MM.1S (cell line): ENCODE measurements at regions not wholly inside any gene's neighbourhood (a gene's known extent, or its start where the extent isn't known, plus 50 kb on each side); places are given as distances from the start of the nearest gene placed in this dataset.

Experiments used
- EZH2 ChIP-seq: fragments of 300-600 bp; sonication (generic); optimal IDR thresholded peaks from 2 replicates; pipeline ENCODE3; 2017; ENCODE audit warnings: low read depth, mild to moderate bottlenecking, antibody characterized with exemption, low read length, mixed read lengths
- EZH2phosphoT487 ChIP-seq: fragments of 300-600 bp; sonication (generic); IDR thresholded peaks from 2 replicates; pipeline ENCODE4 v1.6.1; 2018; ENCODE audit warnings: antibody characterized with exemption, low read length
- TF ChIP-seq, protein P1 (sequence below): fragments of 300-600 bp; sonication (generic); IDR thresholded peaks from 2 replicates; pipeline ENCODE4 v1.5.1; 2016; ENCODE audit warnings: antibody characterized with exemption, low read length, mixed read lengths

DNA sequence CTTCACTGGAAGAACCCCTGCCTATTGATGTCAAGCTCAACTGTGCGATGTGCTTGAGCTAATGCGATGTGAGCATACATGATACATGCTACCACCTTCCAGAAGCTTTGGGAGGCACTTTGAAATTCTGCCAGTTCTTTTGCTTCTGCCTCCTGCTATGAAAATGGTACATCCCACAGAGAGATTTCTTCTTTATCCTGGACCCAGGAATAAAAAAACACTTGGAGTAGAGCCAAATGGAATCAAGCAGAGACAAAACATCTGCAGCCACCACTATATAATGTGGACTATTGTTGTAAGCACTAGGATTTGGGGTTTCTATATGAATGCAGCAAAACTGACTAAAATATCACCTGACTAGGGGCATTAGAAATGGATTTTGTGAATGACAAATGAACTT lies 119.9 kb upstream of the GAP43 start:
- TF ChIP-seq, protein P1, sequence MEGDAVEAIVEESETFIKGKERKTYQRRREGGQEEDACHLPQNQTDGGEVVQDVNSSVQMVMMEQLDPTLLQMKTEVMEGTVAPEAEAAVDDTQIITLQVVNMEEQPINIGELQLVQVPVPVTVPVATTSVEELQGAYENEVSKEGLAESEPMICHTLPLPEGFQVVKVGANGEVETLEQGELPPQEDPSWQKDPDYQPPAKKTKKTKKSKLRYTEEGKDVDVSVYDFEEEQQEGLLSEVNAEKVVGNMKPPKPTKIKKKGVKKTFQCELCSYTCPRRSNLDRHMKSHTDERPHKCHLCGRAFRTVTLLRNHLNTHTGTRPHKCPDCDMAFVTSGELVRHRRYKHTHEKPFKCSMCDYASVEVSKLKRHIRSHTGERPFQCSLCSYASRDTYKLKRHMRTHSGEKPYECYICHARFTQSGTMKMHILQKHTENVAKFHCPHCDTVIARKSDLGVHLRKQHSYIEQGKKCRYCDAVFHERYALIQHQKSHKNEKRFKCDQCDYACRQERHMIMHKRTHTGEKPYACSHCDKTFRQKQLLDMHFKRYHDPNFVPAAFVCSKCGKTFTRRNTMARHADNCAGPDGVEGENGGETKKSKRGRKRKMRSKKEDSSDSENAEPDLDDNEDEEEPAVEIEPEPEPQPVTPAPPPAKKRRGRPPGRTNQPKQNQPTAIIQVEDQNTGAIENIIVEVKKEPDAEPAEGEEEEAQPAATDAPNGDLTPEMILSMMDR: no peak
- TF ChIP-seq EZH2 (no peak), EZH2phosphoT487 (no peak)
